Islet precursor cell (in vitro differentiated cells): ENCODE measurements at regions not wholly inside any gene's neighbourhood (a gene's known extent, or its start where the extent isn't known, plus 50 kb on each side); places are given as distances from the start of the nearest gene placed in this dataset.
A peak's percentile ranks its signal among the peaks of the same experiment; 100 is the strongest.

ENCODE experiments used
- DNase-seq: peaks from one replicate; pipeline ENCODE4 v3.0.0-alpha.2; 2018

DNA sequence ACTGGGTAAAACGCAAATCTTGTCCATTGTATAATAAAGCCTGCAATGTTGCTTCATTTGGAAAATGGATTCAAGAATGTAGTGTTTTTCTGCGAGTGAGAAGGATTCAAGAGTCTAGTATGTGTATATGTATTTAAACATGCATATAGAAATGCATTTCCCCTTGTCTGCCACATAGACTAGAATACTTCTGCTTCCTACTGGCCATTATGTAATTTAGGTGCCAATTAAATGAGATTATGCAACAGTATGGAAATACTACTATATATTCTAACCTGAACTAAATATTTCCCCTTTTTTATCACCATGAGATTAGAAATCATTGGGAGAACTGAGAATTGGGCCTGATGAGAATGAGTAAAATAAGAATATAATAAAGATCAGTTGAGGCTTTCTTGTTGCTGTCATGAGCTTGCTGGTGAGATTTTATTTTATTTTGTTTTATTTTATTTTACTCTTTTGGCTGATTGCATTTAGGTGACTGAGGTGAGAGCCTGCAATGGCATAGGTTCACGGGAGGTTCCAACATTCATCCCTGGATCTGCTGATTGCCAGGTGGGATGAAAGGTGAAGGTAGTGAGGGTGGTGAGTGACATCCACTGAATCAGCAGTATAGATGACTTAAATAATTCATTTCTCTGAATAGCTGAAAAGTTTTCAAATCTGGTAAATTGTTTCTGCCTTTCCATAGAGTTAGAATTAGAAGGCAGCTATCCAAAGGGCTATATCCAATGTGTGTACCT is 95.6 kb upstream of the SLC4A4 start:
- no peak for DNase-seq

DNA sequence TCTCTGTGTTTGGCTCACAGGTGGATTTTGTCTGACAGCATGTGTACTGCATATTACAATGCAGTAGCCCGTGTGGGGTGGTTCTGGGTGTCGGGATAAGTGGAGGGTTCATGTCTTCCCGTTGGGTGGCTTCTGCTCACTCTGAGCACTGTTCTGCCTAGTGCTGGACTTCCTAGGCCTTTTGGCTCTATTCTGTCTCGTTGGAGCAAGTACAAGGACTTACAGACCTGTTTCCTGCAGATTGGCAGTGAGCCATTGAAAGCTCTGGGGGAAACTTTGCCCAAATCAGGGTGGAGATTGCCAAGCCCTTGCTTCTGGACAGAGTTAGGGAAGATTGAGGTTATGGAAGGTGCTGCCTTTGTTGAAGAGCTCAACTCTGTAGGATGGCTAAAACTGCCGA is 91.1 kb upstream of the SLC4A4 start:
- DNase-seq, result no peak

DNA sequence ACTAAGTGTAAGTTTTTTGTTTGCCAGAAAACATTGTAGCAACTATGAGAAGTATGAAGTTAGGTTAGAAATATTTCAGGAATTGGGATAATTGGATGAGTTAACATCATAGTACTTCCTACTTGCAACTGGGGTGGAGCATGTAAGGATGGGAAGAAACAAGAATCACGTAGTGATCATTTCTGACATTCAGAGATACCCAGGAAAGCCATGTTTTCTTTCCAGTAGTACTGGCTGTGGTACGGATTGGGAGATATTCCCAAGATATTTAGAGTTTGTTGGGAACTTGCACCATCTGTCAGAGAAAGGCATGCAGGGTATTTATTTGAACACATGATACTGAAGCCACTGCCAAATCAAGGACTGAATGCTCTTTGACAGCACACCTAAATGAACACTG is 87.6 kb upstream of the SLC4A4 start:
- DNase-seq, result no peak

DNA sequence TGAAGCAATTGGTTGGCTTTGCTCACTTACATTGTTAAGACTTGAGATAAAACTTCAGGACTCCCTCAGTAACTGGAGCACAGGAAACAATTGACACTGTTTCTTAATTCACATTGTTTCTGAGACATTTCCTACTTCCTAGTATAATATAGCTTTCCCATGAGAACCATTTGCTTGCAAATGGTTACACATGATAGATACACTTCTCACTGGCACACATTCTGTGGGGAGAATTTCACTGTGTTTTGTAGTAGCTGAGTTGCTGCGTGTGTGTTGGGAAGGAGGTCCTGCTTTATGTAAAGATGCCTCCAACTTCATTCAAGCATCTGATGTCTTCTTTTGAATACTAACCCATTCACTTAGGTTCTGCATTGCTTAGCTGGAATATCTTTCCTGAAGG is 85.3 kb upstream of the SLC4A4 start:
- no peak for DNase-seq

DNA sequence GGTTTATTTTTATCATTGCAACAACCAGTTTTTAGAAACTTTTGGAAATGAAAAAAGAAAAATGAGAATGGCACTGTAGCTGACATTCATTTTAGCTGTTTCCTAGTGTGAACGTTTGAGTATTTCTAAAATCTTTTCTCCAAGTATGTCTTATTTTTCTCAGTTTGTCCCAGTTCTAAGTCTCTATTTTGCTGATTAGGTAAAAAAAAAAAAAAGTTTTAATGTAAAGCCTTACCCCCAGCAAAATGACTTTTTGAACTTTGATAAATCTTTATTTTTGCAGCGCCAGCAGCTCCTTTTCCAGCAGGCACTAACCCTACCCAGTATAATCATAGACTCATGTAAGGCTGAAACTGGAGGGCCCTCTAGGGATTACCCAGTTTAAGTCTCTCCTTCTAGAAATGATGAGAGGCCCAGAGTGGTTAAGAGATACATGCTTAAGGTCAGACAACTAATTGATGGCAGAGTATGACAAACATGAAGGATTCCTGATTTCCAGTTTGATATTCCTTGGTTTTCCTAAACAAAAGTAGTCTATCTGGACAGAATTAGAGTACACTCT is 84.3 kb upstream of the SLC4A4 start:
- DNase-seq, result no peak

DNA sequence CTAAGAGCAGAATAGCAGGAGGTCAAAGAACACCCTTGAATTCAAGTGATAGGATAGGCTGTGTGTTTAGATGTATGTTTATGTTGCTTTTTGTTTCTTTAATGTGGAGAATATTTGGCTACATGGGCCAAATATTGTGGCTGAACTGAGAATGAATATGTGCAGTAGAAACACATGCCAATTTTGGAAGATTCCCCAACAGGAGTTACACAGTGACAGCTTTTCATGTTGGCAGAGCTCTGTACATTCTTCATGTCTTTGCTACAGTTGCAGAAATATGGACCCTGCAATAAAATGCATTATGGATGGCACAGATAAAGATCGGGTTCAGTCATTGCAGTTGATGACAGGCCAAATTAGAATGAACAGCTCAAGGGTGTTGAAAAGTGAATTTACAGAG is 82.8 kb upstream of the SLC4A4 start:
- no peak for DNase-seq

DNA sequence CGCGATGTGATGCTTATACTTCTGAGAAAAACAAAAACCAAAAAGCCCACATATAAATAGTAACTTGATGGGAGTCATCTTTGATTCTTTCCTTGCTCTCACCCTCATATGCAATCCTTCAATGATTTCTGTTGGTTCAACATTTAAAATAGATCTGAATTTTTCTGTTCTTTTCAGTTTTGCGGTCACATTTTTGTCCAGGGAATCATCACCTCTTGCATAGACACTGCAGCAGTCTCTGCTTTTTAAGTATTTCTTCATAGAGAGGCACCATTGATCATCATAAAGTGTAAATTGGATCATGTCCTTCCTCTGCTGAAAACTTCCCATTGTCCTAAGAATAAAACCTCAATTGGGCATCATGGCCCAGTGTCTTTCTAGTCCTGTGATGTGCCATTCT is 81.1 kb upstream of the SLC4A4 start:
- no peak for DNase-seq

DNA sequence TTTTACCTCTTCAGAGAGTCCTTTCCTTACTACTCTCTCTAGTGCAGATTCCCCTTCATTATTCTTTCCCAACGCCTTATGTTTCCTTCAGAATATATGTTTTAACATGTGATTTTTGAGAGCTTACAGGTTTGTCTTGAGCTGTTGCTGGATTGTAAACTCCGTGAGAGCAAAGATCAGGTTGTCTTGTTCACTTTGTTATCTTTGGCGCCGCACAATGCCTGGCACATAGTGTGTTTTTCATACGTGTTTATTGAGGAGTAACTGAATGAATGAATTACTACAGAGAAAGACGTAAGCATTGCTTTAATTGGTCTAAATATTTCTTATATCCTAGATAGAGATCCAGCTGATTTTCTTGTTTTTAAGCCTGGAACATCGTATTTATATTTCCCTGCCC is 80.5 kb upstream of the SLC4A4 start:
- DNase-seq, result no peak

DNA sequence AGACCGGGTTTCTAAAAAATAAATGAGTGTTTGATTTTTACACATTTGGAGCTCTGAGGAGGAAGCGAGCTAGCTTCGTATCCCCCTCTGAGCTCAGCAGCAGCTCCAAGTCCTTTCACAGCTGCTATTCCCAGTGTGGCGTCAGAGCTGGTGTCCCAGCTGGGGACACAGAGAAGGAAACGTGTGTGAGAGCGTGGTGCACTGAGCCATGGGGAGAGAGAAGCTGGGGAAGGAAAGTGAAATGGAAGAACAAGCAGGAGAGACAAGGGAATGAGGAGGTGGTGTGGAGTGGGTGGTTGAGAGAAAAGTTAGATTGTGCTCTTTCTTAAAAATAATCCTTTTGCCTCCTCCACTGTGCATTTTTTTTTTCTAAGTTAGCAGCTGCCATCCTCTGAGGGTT is 79.5 kb upstream of the SLC4A4 start:
- DNase-seq, result no peak

DNA sequence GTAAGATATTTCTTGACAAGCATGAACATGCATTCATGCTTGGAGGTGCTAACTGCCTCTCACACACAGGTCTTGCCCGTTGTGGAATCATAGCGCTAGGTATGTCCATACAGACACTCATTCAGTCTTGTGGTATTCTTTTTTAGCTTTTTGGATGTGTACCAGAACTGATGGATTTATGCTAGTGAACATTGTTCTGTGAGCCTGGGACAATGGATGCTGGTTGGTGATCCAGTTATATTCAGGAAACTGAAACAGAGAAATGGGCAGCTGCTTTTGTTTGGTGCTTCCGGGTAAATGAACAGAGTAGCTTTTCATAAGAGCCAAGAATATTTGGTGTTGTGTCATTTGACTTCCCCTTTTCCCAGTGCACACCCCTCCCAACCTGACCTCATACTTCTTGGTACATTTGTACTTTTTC is 78.9 kb upstream of the SLC4A4 start:
- DNase-seq, result no peak

DNA sequence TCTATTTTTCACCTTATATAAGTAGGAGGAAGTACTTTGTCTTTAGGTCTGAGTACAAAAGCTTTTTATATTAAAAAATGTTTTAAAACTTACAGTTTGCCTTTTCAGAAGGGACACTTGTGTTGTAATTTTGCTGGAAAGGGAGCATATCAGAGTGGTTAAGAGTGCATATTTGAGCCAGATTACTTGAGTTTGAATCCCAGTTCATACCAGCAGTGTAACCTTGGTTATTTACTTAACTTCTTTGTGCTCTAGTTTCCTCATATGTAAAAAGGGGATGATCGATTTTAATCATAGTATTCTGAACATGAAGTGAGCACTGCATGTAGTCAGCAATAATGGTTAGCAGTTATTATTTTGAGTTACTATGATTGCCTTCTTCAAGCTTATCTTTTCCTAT is 78.3 kb upstream of the SLC4A4 start:
- no peak for DNase-seq

DNA sequence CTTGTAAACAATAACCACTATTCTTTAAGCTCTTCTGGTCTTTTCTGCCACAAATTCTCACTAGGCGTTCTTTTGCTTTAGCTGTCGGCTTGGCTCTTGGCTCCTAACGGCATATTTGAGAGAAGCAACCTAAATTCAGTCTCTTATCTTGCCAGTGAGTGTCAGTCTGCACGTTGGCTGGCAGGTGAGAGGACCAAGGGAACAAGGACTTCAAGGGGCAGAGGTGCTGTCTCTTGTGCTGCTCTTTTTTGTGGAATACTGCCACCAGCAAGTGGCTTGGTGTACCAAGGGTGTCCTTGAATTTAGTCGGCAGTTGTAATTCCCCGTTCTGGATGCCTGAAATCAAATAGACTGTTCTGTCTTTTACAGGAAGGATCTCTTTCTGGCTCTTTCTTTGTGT is 77.8 kb upstream of the SLC4A4 start:
- no peak for DNase-seq

DNA sequence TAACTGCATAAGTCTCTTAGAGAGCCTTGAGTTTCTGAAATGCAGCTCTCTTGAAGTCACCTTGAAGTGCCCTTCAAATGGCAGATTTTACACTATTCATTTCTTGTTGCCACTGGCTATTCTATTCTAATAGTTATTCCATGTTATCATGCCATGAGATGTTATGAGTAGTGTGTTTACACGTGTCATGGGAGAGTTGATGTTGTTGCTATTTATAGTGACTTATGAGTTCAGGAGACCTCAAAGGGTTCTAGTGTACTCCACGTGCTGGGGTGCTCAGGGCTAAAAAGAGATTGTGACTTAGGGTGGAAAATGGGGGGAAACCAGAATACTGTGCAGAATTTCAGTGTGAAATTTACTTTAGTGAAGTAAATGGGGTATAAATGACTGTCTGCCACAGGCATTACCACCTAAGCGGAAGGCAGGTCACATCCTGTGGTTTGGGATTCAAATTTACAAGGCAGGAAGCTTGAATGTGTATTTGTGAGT is 77.1 kb upstream of the SLC4A4 start:
- no peak for DNase-seq

DNA sequence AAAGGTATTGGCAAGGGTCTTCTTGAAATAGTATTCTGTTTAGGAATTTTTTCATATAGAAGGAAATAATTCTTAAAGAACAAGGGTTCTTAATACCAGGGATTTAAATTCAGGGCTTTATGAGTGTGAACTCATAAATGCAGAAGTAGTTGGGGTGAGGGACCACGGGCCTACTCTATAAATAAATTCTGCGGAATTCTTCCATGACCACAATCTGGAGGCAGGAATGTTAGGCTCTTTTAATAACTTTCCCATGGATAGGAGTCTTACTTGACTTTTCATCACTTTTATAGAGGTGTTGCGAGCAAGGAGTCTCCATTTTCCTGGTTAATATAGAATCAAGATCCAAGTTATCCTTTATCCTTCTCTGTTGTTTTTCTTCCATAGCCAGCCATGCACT is 76.7 kb upstream of the SLC4A4 start:
- DNase-seq, result no peak

DNA sequence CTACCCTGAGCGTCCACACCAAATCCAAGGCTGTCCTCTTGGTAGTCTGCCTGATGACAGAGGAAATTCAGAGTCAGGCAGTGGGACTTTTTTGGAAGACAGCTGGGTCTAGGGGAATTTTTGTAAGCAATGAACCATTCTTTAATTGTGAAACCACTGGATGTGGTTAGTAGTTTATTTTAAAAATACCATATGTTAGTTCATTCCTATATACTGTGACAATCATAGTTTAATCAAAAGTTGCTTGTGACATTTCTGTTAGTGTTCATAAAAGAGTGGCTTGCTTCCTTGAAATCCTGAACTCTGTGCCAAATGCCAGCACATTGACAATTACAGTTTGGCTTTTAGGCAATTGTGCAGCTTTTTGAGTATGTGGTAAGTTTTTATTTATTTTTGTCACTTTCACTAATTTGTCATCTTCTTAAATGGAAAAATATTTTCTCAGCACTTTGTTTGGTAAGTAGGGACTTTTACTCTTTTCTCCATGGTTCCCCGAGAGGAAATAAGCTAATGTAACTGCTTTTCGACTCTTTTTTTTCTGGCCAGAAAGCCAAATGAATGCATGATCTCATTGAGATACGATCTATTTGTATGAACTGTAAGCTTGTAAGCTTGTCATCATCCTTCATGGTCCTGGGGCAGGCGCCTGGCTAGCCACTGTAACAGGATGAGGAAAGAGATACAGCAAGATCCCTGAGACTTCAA is 72.6 kb upstream of the SLC4A4 start:
- no peak for DNase-seq

DNA sequence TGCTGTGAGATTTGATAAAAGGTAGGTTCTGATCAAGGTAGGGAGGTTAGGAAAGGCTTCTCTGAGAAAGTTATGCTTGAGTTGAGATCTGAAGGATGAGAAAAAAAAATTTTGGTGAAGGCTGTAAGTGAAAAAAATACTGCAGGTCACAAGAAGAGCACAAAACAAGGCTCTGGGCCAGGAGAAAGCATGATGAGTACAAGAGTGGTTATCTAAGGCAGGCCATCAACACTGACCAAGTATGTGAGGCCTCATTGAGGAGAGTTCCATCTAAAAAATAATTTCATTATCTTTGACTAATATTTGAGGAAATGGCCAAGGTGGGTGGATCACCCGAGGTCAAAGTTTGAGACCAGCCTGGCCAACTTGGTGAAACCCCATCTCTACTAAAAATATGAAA is 71.6 kb upstream of the SLC4A4 start:
- no peak for DNase-seq

DNA sequence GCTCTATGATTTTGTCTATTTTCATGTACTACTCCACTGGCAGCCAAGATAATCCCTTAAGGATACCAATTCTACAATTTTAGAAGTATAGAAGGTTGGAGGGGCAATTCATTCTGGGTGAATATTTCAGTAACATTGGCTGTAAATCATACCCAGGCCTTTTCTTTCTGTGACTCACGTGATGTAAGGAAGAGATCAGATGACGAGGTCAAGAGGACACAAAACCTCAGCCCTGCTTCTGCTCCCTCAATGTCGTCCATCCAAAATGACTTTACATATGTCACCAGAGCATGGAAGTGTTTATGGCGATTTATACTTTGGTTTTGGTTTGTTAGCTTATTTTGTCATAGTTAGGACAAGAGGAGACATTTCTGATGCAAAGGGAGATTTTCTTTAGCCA is 70.7 kb upstream of the SLC4A4 start:
- no peak for DNase-seq

DNA sequence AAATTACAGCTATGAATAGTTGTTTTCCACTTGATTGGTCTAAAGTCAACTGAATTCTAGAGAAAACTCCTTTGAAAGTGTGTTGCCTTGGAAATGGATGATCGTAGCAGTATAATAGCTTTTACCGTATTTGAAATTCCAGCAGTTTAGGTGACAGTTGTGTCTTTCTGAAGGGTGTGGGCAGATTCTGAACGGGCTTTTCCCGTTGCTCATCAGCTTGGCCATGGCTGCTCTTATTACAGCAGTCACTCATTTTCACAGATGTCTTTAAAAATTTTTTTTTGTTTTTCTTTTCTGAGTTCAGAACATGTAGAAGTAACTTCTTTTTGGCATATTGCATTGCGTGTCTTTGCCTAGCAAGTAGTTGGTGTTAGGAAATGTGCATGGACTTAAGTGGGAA is 69.6 kb upstream of the SLC4A4 start:
- DNase-seq, result no peak

DNA sequence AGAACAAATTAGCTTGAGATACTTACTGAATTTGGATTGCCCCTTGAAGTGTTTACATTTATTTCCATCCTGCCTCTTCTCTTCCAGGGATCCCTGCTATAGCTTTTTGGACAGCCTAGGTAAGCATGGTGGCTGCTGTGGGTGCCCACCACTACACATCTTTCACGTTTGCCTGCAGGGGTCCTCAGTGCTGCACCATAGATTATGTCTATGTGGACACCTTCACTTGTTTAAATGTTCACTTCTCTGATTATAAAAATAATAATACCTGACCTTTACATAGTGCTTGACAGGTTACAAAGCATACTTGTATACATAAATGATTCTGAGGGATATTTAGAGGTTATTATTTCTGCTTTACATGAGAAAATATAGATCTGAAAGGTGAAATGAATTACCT is 67.9 kb upstream of the SLC4A4 start:
- peak; percentile 61 for DNase-seq

DNA sequence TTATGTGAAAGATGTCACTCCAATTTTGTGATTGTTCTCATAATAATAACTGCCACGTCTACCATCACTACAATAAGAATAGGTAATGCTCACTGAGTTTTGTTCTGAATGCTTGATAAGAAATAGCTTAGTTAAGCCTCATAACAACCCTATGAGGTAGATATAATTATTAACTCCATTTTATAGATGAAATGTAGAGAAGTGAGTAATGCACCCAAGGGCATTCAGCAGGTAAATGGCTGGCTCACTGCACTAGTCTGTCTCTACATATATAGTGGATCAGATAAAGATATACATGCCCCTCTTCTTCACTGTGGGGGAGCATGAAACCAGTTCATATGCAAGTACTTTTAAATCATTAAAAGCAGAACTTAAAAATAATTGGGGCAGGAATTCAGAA is 65.8 kb upstream of the SLC4A4 start:
- DNase-seq, result no peak

DNA sequence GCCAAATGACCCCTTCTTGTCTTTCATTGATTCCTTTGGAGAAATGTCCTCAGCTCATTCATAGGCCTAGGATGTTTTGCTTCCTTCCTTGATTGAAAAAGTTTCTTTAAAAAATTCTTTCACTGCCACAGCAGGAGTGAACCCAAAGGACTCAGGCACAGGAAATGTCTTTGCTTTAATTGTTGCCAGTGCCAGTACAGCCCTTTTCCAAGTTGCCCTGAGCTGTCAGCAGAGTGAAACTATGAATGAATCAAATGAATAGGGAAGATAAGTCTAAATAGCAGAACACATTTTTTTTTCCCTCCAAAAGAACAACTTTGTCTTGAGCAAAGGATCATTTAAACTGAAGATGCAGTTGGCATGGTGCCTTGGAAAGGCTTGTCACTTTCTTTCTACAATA is 63.8 kb upstream of the SLC4A4 start:
- DNase-seq, result no peak

DNA sequence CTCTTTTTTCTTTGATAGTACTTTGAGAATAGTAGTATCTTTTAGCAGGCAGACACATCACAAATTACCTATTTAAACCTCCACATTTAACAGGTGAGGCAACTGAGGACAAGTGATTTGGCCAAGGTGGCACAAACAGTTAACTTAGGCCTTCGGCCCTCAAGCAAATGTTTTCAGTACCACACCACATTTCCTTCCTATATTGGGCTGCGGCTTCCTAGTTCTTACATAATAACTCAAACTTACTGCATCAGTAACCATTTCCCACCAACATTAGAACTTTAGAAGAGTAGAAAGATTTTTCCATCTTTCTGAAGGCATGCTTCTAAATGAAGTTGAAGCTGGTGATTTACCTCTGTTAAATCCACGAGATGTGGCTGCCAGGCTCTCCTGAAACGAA is 63.2 kb upstream of the SLC4A4 start:
- DNase-seq, result no peak

DNA sequence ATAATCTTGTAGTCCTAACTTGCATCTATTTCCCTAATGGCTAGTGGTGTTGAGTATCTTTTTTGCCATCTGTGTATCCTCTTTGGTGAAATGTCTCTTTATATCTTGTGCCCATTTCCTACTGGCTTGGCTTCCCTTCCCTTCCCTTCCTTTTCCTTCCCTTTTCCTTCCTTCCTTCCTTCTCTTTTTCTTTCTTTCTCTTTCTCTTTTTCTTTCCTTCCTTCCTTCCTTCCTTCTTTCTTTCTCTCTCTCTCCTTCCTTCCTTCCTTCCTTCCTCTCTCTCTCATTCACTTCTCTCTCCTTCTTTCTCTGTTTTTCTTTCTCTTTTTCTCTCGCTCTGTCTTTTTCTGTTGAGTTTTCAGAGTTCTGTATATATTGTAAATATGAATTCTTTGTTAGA is 61.5 kb upstream of the SLC4A4 start:
- DNase-seq, result no peak

DNA sequence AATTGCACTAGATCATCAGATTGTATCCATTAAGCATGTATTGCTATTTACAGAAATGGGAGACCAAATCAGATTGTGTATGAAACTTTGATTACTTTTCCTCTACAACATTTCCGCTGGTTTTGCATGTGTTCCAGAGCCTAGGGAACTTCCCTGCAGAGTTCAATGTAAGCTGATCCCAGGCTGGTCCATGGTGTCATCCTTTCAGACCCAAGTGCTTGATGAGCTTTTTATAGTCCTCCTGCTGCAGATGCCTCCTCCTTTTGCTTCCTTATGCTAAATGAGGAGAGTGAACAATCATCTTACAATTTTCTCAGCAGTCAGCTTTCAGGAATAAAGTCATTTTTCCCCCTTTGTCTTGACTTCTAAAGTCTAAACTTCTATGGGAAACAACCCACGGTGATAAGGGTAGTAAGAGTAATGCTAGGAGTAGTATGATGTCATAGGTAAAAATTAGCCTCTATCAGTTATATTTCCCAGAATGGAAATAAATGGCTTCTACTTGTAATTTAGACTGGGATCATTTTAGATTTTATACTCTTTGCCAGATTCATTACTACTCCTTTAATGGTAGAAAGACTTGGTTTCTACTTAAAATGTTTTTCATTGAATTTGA is 55.1 kb upstream of the SLC4A4 start:
- no peak for DNase-seq
